Activated CD4-positive, alpha-beta T cell treated with anti-CD3 and anti-CD28 coated beads for 4 hours (primary cell): ENCODE measurements at regions not wholly inside any gene's neighbourhood (a gene's known extent, or its start where the extent isn't known, plus 50 kb on each side); places are given as distances from the start of the nearest gene placed in this dataset.

ENCODE experiments used
- DNase-seq, 2 donors: peaks; one replicate each; pipeline ENCODE4 v3.0.0-alpha.2; 2020

DNA sequence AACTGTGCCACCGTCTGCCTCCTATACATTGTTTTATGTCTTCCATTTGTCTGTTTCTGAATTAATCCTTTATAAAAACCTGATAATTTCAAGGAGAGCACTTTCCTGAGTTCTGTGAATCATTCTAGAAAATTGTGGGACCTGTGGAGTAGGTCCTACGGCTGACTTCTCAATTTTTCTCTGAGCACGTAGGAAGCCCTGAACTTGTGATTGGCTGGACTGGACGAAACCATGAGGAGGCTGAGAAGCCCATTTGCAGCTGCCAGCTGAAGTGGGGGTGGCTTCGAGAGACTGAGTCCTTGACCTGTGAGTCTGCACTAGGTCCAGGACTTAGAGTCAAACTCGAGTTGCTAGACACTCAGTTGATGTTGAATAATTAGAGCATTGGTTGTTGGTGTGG, 277.1 kb upstream of the NCAM2 start:
- DNase-seq, result no peak

DNA sequence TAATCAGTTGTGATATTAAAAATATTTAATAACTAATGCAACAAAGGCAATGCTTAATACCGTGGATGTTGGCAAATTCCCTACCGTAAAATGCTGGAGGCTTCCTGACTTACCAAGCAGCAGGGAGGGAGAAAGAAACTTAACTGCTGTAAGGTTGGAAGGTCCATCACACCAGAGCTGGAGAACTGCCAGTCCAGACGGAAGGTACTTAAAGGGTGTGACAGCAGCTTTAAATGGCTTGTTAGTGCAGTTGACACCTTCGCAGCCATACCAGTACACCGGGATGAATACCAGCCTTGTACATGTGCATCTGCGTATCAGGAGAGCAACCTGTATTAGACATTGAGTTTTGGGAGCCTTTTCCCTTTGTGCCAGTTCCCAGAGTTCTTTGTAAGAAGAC, 269.5 kb upstream of the NCAM2 start:
- no peak for DNase-seq

DNA sequence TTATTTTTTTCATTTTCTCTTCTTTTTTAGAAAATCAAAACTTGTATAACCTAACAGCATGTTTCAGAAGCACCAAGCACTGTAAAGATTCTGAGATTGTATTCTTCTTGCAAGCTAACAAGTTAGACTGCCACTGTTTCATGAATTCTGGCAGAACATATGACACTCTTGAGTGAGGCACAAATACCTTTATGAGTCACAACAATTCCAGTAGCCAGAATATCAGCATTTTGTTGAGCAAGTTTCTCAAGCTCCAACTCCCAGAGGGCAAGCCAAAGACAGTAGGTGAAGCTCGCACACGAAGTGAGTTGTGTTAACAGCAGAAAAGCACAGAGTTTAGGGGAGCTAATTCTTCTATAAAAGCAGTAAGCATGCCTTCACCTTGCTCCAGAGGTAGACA, 268.8 kb upstream of the NCAM2 start:
- no peak for DNase-seq

- DNase-seq, result no peak
Measured at GRCh38 chr21:20730441-20730840, 267.8 kb upstream of the NCAM2 start.

DNA sequence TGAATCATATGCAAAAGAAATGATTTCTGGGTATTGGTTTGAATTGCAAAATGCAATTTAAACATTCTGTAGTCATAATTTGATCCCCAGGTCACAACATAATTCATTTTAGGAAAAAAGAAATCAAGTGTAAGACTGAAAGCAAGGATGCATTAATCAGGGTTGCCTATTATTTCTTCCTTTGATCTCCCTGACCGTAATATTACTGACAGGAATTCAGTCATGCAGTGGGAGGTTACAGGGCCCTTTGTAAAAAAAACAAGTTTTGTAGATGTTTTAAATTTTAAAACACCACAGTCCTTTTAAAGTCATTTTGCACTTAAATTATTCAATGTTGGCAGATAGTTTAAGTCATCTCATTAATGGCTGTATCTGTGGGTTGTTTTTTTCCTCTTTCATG, 263.0 kb upstream of the NCAM2 start:
- DNase-seq, result no peak

GRCh38 chr21:20737227-20737913, 260.8 kb upstream of the NCAM2 start:
- no peak for DNase-seq

- no peak for DNase-seq
Measured at GRCh38 chr21:20739421-20739820, 258.8 kb upstream of the NCAM2 start.

DNA sequence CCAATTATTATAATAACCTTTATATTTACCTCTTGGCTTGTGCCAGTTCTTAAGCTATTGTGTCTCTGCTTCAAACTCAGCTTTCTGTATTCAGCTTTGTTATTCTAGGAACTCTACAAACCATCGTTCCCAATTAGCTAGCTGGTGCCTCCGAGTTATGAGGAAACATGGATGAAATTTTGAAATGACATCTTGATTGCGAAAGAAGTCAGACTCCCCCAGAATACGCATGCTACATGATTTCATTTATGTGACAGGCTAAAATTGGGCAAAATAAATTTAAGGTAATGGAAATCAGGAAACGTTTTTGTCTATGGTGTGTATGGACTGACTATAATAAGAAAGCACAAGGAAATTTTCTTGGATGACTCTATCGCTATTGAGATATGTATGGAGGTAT, 256.8 kb upstream of the NCAM2 start:
- no peak for DNase-seq

GRCh38 chr21:20760221-20760620, 238.0 kb upstream of the NCAM2 start:
- no peak for DNase-seq

GRCh38 chr21:20774737-20775136, 223.5 kb upstream of the NCAM2 start:
- no peak for DNase-seq

- no peak for DNase-seq
Measured at GRCh38 chr21:20779321-20779720, 218.9 kb upstream of the NCAM2 start.

- DNase-seq, result no peak
Measured at GRCh38 chr21:20783611-20784010, 214.6 kb upstream of the NCAM2 start.

- DNase-seq, result no peak
Measured at GRCh38 chr21:20789729-20790500, 208.3 kb upstream of the NCAM2 start.

DNA sequence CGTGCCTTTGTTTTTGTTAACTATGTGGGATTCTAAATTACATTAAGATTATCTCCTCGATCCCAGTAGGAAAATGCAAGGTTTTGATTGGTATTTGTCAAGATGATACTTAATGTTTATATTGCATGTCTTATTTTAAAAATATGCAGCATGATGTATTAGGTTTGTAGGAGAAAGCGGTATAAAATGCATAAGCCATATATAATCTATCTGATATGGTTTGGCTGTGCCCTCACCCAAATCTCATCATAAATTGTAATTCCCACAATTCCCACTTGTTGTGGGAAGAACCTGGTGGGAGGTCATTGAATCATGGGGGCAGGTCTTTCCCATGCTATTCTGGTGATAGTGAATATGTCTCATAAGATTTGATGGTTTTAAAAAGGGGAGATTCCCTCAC, 198.1 kb upstream of the NCAM2 start:
- no peak for DNase-seq

DNA sequence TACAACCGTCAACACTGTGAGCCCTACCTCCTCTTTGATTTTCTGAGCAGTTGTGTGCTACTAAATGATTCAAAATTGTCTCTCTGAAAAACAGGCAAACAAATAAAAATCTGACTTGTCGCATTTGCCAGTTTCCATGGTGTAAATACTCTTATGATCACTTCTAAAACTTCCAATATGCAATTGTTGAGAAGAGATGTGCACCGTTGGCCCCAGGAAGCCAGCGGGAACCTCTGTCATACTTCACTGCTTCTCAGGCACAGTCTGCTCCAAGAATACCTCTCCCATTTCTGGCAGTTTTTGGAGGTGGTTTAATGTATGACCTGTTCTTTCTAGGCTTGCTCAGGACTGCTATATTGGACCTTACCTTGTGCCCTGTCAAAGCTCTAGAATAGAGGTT, 196.0 kb upstream of the NCAM2 start:
- DNase-seq, result no peak

GRCh38 chr21:20802631-20803260, 195.5 kb upstream of the NCAM2 start:
- DNase-seq, result no peak

GRCh38 chr21:20811702-20812101, 186.5 kb upstream of the NCAM2 start:
- DNase-seq, result no peak

DNA sequence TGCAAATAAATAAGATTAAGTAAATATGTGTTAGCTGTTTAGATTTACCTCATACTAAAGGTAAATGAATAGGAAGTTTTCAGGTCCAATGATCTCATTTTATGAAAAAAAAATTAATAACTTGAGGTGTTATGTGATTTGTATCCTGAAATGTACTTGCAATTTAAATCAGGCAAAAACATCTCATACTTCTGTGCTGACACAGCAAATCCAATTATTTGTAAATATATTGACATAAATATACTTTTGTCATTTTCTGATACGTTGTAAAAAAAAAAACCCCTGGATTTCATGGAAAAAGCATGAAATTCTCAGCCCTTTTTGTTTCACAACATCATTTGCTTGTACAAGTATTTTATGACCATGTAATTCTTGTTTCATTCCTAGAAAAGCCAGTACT, 184.1 kb upstream of the NCAM2 start:
- DNase-seq, result no peak

DNA sequence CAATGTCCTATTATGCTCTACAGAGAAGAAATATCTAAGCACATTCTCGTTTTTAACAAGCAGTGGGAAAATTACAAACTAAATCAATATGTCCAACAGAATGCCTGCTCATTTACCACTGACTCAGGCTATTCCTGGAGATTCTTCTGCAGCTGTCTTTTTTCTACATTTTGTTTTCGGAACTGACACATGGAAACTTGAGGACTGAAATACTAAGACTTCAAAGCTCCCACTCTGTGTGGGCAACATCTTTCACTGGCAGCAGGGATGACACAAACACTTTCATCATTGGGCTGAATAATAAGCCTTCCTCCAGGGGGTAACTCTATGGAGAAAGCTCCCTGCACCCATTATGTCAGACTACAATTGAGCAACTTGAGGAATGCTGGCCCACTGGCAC, 175.5 kb upstream of the NCAM2 start:
- DNase-seq, result no peak

- DNase-seq, result no peak
Measured at GRCh38 chr21:20852866-20853265, 145.3 kb upstream of the NCAM2 start.

DNA sequence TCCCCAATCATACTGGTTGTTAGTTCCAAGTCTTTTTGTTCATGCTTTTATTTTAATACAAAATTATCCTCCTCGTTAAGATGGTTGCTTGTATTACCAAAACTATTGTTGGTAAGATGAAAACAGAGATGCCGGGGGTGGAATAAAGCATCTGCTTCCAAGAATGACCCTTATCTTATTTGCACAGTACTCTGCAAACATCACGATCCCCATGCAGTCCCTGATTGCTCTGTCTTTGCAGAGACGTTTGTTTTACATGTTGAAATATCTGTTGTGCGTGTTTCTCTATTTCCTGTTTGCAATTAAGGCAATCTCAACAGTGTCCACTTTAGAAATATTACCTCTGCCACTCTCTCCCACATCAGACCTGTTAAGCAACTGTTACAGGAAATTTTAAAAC, 141.3 kb upstream of the NCAM2 start:
- DNase-seq, result no peak

GRCh38 chr21:20874202-20874601, 124.0 kb upstream of the NCAM2 start:
- DNase-seq, result no peak

GRCh38 chr21:20875742-20876141, 122.5 kb upstream of the NCAM2 start:
- no peak for DNase-seq

DNA sequence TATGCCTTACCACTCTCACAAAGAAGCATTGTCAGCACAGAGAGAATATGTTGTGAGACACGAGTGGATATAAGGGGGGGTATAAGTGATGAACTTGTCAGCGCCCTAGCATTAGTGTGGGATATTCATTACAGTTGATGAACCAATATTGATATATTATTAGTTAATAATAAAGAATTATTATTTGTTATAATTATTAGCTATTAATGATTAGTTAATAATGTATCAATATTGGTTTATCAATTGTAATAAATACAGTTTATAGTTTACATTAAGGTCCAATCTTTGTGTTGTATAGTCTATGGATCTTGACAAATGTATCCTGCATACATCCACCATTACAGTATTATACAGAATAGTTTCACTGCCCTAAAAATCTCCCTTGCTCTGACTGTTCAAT, 120.2 kb upstream of the NCAM2 start:
- no peak for DNase-seq
